Left kidney (tissue), 1 donor: ENCODE measurements at regions not wholly inside any gene's neighbourhood (a gene's known extent, or its start where the extent isn't known, plus 50 kb on each side); places are given as distances from the start of the nearest gene placed in this dataset.
A peak's percentile ranks its signal among the peaks of the same experiment; 100 is the strongest.
"Not testable (repeated sequence)": the region's sequence is repeated elsewhere in the genome, so short reads cannot be mapped to it uniquely, and the experiment has no call there.

ENCODE experiments used
- DNase-seq: peaks from one replicate; pipeline ENCODE4 v3.0.0-alpha.2; 2013

DNA sequence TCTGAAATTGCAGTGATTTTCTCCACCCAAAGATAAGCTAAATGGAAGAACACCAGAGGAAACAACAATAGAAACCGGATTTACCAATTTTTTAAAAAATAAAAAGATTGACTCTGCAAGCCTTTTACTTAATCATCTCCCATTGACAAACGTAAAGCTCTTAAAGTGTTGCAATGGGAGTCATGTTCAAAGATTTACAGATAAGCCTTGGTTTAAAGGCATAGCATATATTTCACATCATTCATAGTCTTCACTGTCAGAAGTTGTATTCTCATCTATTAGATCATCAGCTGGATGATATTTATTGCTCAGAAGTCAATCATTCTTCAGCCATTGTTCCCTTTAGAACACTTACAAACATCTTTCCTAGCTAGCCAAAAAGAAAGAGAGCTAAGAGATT lies 397.6 kb downstream of the GBE1 start:
- DNase-seq: no peak

GRCh38 chr3:81354119-81354518 lies 407.3 kb downstream of the GBE1 start:
- no peak for DNase-seq

DNA sequence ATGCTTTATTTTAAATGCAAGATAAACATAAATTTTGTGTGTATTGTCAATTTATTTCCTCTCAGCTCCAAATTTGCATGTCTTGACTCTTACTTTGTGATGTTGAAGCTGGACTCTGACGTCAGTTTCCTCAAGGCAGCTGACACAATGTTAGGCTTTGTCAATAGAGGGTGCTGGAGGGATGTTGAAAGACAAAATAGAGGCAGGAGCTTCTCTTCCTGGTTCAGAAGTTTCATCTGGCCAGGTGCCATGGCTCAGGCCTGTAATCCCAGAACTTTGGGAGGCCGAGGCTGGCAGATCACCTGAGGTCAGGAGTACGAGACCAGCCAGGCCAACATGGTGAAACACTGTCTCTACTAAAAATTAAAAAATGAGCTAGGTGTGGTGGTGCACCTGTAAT lies 408.6 kb downstream of the GBE1 start:
- no peak for DNase-seq

DNA sequence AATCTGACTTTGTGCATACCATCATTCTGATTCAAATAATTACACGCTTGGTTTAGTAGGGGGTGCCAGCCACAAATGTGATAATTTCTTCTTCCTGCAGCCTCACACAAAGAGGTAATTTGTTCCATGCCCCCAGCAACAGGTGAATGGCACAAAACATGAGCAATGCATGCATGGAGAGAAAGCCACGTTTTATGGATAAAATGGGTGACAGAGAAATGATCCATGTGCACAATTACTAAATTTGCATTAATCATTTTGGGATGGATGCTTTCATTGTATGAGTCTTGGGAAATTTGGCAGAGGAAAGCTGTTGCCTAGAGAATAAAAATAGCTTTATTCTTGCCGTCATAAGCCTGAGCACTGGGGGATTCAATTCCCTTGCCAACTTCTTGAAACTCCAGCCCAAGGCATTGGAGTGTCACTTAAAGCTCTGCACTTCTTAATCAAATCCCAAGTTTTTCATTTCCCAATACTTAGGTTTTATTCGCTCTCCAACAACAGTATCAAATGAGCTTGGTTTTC lies 411.6 kb downstream of the GBE1 start:
- DNase-seq: no peak

GRCh38 chr3:81339040-81339845 lies 422.2 kb downstream of the GBE1 start:
- DNase-seq: no peak

- DNase-seq: no peak
Observed at GRCh38 chr3:81336470-81336869, 425.0 kb downstream of the GBE1 start.

- DNase-seq: not testable (repeated sequence)
Observed at GRCh38 chr3:81329835-81330234, 431.6 kb downstream of the GBE1 start.

GRCh38 chr3:81326245-81326644 lies 435.2 kb downstream of the GBE1 start:
- DNase-seq: no peak

GRCh38 chr3:81320862-81321261 lies 440.6 kb downstream of the GBE1 start:
- DNase-seq: no peak

GRCh38 chr3:81315030-81315429 lies 446.4 kb downstream of the GBE1 start:
- no peak for DNase-seq

DNA sequence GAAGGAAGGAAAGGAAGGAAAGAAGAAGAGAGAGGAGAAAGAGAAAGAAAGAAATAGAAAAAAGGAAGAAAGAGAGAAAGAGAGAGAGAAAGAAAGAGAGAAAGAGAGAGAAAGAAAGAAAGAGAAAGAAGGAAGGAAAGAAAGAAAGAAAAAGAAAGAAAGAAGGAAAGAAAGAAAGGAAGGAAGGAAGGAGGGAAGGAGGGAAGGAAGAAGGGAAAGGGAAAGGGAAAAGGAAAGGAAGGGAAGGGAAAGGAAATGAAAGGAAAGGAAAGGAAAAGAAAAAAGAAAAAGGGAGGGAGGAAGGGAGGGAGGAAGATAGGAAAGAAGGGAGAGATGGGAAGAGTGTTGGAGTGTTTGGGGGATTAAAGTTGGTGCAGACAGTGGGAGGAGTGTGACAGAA lies 450.1 kb downstream of the GBE1 start:
- no peak for DNase-seq

DNA sequence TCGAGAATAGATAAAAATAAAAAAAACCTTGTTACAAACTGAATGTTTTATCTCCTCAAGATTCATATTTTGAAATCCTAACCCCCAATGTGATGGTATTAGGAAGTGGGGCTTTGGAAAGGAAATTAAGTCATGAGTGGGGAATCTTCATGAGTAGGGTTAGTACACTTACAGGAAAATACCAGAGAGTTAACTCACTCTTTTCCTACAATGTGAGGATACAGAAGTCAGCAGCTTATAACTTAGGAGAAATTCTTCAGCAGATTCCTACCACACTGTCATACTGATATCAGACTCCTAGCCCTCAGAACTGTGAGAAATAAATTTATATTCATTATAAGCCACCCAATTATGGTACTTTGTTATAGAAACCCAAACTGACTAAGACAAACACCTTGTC lies 453.1 kb downstream of the GBE1 start:
- DNase-seq: no peak

- DNase-seq: no peak
Observed at GRCh38 chr3:81307221-81307620, 454.2 kb downstream of the GBE1 start.

DNA sequence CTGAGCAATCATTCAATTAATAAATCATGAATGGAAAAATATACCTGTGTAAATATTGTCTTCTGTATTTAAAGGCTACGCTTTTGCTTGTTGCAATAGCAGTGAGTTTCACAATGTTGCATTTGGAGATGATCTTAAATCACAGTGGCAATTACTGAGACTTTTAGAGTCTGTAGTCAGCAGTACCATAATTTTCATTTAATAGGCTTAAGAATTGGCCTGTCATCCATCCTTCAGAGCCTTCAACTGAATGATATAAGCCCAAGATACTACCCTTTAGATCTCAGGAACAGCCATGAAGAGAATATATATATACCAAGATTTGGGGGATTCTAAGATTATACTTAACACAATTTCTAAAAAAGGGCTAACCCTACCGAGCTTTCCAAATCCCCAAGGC lies 458.1 kb downstream of the GBE1 start:
- DNase-seq: no peak

- DNase-seq: peak; percentile 40
Observed at GRCh38 chr3:81302045-81302444, 459.4 kb downstream of the GBE1 start.

GRCh38 chr3:81301230-81301629 lies 460.2 kb downstream of the GBE1 start:
- DNase-seq: no peak

DNA sequence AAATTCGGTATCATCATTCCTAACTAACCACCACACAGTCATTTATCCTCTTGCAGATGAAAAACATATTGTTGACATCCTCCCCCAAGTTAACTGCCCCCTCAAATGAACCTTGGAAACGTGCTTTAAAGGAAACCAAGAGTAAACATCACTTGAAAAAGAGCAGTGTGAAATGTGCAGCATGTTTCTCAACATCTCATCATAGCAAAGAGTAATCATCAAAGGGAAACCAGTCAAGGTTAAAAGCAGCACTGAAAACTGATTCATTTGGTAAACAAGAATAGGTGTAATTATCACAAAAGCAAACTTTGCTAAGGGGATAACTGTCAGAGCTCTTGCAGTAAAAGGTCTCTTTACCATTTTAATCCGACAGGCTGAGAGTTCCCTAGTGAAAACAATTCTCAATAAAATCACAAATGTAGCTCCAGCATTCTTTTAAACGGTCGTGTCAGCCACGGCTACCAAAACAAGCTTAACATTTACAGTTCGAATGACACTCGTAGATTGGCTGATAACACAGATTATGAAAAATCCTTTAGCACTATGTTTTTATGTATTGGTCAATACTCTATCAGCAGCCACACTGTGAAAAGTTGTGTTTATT lies 461.0 kb downstream of the GBE1 start:
- no peak for DNase-seq

DNA sequence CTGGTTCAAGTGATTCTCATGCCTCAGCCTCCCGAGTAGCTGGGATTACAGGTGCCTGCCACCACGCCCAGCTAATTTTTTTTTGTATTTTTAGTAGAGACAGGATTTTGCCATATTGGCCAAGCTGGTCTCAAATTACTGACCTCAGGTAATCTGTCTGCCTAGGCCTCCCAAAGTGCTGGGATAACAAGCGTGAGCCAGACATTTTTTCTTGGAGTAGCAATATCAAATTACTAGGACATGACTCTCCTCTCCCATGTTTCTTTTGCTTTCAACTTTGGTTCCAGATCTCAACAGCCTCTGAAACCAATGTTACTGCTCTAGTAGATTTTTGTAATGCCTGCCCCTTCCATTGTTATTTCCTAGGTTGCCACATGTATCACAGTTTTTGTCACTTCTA lies 462.0 kb downstream of the GBE1 start:
- no peak for DNase-seq

DNA sequence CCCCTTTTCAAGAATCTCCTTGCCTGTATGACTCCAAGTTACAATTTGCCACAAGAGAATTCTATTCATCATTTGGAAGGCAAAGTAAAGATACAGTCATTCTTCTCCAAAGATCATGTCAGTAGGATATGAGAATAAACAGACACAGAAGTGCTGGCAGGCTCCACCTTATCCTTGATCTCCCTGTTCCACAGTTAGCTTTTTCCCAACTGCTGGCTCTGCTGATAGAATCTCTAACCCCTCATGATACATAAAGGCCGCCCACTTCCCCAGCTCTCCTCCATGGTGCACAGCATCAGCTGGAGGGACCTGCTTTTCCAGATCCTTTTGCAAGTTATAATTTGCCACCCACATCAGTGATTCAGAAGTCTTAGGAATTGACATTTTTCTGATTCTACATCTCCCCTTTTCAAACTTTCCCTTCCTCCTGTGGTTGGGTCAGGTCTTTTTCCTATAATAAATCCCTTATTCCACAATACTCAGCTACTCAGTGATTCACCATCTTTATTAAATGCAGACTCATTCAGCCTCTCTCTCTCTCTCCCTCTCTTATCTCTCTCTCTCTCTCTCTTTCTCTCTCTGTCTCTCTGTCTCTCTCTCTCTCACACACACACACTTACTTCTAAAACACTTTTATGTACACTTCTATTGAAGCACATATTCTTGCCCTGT lies 465.4 kb downstream of the GBE1 start:
- DNase-seq: no peak

- DNase-seq: no peak
Observed at GRCh38 chr3:81293156-81293555, 468.3 kb downstream of the GBE1 start.

- DNase-seq: no peak
Observed at GRCh38 chr3:81291586-81291985, 469.9 kb downstream of the GBE1 start.

DNA sequence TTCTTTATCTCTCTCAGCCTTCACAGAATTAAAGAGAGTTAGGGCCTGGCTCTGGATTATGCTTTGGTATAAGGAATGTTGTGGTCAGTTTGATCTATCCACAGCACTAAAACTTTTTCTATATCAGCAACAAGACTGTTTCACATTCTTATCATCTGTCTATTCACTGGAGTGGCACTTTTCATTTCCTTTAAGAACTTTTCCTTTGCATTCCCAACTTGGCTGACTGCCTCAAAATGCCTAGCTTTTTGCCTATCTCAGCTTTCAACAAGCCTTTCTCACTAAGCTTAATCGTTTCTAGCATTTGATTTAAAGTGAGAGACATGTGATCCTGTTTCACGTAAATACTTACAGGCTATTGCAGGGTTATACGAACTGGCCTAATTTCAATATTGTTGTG lies 471.8 kb downstream of the GBE1 start:
- DNase-seq: no peak
